K562 (cell line): ENCODE measurements at regions not wholly inside any gene's neighbourhood (a gene's known extent, or its start where the extent isn't known, plus 50 kb on each side); places are given as distances from the start of the nearest gene placed in this dataset.

ENCODE experiments used
- ATAC-seq: fragments of 200-7000 bp; cut with Tn5 transposase; 3 replicates; pipeline ENCODE4 v1.9.1; 2020; ENCODE audit warnings: moderate library complexity
- BruUV-seq: library from RNA; stranded (reverse); fragments of 400-500 nt; replicated peaks from 2 replicates; lab custom pipeline; 2021; lab: Mats Ljungman, UMichigan
- CTCF ChIA-PET: fragments of 300-600 bp; formaldehyde crosslinking; extraction: SDS; loops from one replicate; lab custom pipeline; 2021; ENCODE audit warnings: low intra/inter-chr PET ratio; lab: Yijun Ruan, JAX
- POLR2A ChIA-PET: fragments of 300-600, 350-650 bp; sonication (Branson Sonifier 250); formaldehyde crosslinking; extraction: SDS; loops from one replicate; lab custom pipeline; 2021; ENCODE audit warnings: antibody characterized with exemption, inconsistent platforms; lab: Yijun Ruan, JAX
- DNase-seq, 4 experiments: peaks; one replicate each; pipeline versions ENCODE4 v3.0.0 to v3.0.0-alpha.2; 2011 to 2018; ENCODE audit warnings: low spot score in 3 of 4, mixed read lengths in 3 of 4; ENCODE audit errors: extremely low read depth in 1 of 4
- FAIRE-seq: peaks from 2 replicates; lab custom pipeline; 2011; peaks lifted over from hg19 to GRCh38; lab: Jason Lieb, UNC
- H2AFZ ChIP-seq: 2 replicates; pipeline ENCODE4 v1.6.0; 2011; ENCODE audit warnings: low read depth, low read length, control low read depth, inconsistent platforms
- H3K27ac ChIP-seq: fragments of 200-600 bp; 3 replicates; pipeline ENCODE4 v1.8.0; 2011; ENCODE audit warnings: low read depth, mild to moderate bottlenecking, control low read depth, inconsistent platforms, low read length, moderate library complexity, mixed read lengths; ENCODE audit errors: extremely low read depth
- H3K27me3 ChIP-seq, 2 experiments: fragments of 300-600 bp in 1 of 2; 2 replicates in 1 of 2; 3 replicates in 1 of 2; pipeline versions ENCODE4 v1.6.0 to v1.8.0; 2011; ENCODE audit warnings: inconsistent platforms in 2 of 2, low read length in 2 of 2, mild to moderate bottlenecking in 1 of 2, mixed read lengths in 1 of 2, moderate library complexity in 1 of 2; ENCODE audit not compliant: control insufficient read depth in 2 of 2, insufficient read depth in 2 of 2
- H3K36me3 ChIP-seq: fragments of 300-600 bp; 3 replicates; pipeline ENCODE4 v1.8.0; 2011; ENCODE audit warnings: mild to moderate bottlenecking, low read length, inconsistent platforms; ENCODE audit not compliant: control insufficient read depth, insufficient read depth
- H3K4me1 ChIP-seq, 2 experiments: fragments of 200-600 bp in 1 of 2; replicated peaks in 1 of 2; 2 replicates in 1 of 2; 3 replicates in 1 of 2; pipeline versions ENCODE4 v1.5.1 to v1.8.0; 2011; ENCODE audit warnings: inconsistent platforms in 2 of 2, low read length in 2 of 2, mild to moderate bottlenecking in 1 of 2, mixed read lengths in 1 of 2, moderate library complexity in 1 of 2; ENCODE audit not compliant: control insufficient read depth in 2 of 2, insufficient read depth in 2 of 2
- H3K4me2 ChIP-seq: 2 replicates; pipeline ENCODE4 v1.6.1; 2011; ENCODE audit warnings: low read length, control low read depth, inconsistent platforms, mixed read lengths; ENCODE audit not compliant: insufficient read depth
- H3K4me3 ChIP-seq: fragments of 200-600 bp; sonication (generic), shearing (Covaris generic); 2 replicates; pipeline ENCODE4 v1.5.1; 2016; ENCODE audit warnings: control low read depth, inconsistent platforms
- H3K79me2 ChIP-seq: fragments of 200-600 bp; 3 replicates; pipeline ENCODE4 v1.8.0; 2011; ENCODE audit warnings: low read length, inconsistent platforms; ENCODE audit not compliant: control insufficient read depth, insufficient read depth
- H3K9ac ChIP-seq, 2 experiments: 2 replicates each; pipeline versions ENCODE4 v1.6.0 to v1.6.1; 2011; ENCODE audit warnings: low read depth in 2 of 2, low read length in 2 of 2, control low read depth in 1 of 2, inconsistent platforms in 1 of 2, mild to moderate bottlenecking in 1 of 2, mixed read lengths in 1 of 2; ENCODE audit not compliant: insufficient read depth in 1 of 2
- H3K9me1 ChIP-seq: one replicate; pipeline ENCODE4 v1.6.0; 2011; ENCODE audit warnings: inconsistent platforms, mild to moderate bottlenecking, low read length, moderate library complexity; ENCODE audit not compliant: control insufficient read depth, insufficient read depth
- H3K9me3 ChIP-seq: replicated peaks from 2 replicates; pipeline ENCODE4 v1.5.1; 2011; ENCODE audit warnings: low read depth, low read length, inconsistent platforms; ENCODE audit not compliant: control insufficient read depth, insufficient read depth
- H4K20me1 ChIP-seq: replicated peaks from 2 replicates; pipeline ENCODE4 v1.6.1; 2011; ENCODE audit warnings: low read length, inconsistent platforms, mixed read lengths; ENCODE audit not compliant: control insufficient read depth, insufficient read depth
- BRCA1 ChIP-seq, 2 experiments: fragments of 450-650 bp in 1 of 2; sonication (generic) in 1 of 2; formaldehyde crosslinking in 1 of 2; IDR thresholded peaks; 2 replicates each; pipeline versions ENCODE4 v1.5.0 to v1.6.1; 2017 to 2020; ENCODE audit warnings: mild to moderate bottlenecking in 1 of 2, missing genetic modification reagents in 1 of 2
- CXXC5 ChIP-seq: fragments of 250-450 bp; sonication (Bioruptor Pico); IDR thresholded peaks from 2 replicates; pipeline ENCODE4 v1.8.0; 2022; ENCODE audit warnings: inconsistent platforms, mild to moderate bottlenecking, moderate library complexity
- PHF20 ChIP-seq: fragments of 450-650 bp; IDR thresholded peaks from 2 replicates; pipeline ENCODE4 v1.6.1; 2018; ENCODE audit not compliant: partially characterized antibody
- RFX1 ChIP-seq: fragments of 450-650 bp; IDR thresholded peaks from 2 replicates; pipeline ENCODE4 v1.6.1; 2016; ENCODE audit warnings: mild to moderate bottlenecking, moderate library complexity
- TEAD4 ChIP-seq, 2 experiments: sonication (generic) in 1 of 2; formaldehyde crosslinking in 1 of 2; IDR thresholded peaks; 2 replicates each; pipeline versions ENCODE4 v1.6.1 to v1.8.0; 2012 to 2022; ENCODE audit warnings: borderline replicate concordance in 1 of 2, inconsistent platforms in 1 of 2, low read length in 1 of 2, mild to moderate bottlenecking in 1 of 2, missing genetic modification reagents in 1 of 2
- in situ Hi-C: fragments of 300-500 bp; cut with MboI; formaldehyde crosslinking; loops from 4 replicates; pipeline ENCODE4 v1.15.0; 2018; ENCODE audit warnings: inconsistent platforms, mixed read lengths
- intact Hi-C: fragments of 100-400 bp; cut with micrococcal nuclease; formaldehyde crosslinking; loops from 2 replicates; pipeline ENCODE4 v1.14.2; 2022

DNA sequence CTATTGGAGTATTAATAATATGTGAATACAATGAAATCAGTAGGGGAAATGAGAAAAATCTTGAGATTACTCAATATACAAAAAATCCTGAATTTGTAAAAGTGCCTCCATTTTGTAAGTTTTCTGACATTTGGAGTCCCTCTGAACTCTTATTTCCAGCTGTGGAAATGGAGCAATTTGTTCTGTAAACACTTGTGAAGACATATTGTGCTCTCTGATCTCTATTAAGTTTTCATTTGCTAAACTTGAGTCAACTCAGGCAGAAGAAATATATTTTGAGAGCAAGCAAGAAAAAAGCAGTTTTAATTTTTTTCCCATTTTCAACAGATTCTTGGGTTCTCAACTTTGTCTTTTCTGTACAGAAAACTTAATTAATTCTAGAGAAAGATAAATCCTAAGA is 51.4 kb upstream of the PCDH18 start:
- ChIA-PET POLR2A (no interaction called here), CTCF (no interaction called here)
- Histone ChIP-seq H3K9me1 (no peaks in the 10 kb centered on the region), H3K9ac (no peak overlapping the region), H3K4me3 (no peak overlapping the region), H3K36me3 (no peaks in the 10 kb centered on the region), H2AFZ (no peak overlapping the region), H3K9me3 (no peaks in the 10 kb centered on the region), H3K27me3 (no peaks in the 10 kb centered on the region), H3K27ac (no peak overlapping the region), H3K4me1 (no peaks in the 10 kb centered on the region), H3K4me2 (no peak overlapping the region), H4K20me1 (no peaks in the 10 kb centered on the region), H3K79me2 (no peaks in the 10 kb centered on the region)
- intact Hi-C loops (no loop called here), in situ Hi-C loops (no loop called here)
- DNase-seq (no peak), FAIRE-seq (no peak), ATAC-seq (no peak)
- no TSS peak for BruUV-seq
- TF ChIP-seq RFX1 (no peak), BRCA1 (IDR thresholded peaks at IDR 0.05) (no peak), BRCA1 (CRISPR knock-in tag; IDR thresholded peaks at IDR 0.05) (no peak), PHF20 (no peak), TEAD4 (IDR thresholded peaks at IDR 0.05; ENCODE audit: low read length) (no peak), TEAD4 (CRISPR knock-in tag; IDR thresholded peaks at IDR 0.05; ENCODE audit: borderline replicate concordance) (no peak), CXXC5 (CRISPR knock-in tag) (no peak)
